ENCODE measurements at regions not wholly inside any gene's neighbourhood (a gene's known extent, or its start where the extent isn't known, plus 50 kb on each side); places are given as distances from the start of the nearest gene placed in this dataset.

DNA sequence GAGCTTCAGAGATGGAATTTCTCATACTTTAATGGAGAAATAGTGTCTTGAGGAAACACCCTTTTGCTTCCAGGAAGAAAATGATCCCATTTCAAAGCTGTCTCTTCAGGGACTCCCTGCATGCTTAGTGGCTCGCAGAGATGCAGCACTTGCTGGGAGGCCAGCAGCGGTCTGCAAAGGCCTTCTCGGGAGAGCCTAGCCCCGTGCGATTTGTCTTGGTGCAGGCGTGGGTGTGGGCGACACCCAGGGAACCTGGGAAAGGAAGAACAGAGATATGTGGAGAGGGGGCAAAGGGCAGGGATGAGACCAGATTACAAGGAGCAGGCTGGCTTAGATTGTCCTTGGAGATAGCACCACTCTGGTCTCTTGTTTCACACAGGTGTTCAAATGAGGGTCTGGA, 352.3 kb upstream of the PODXL start:
- TF ChIP-seq, protein P1, sequence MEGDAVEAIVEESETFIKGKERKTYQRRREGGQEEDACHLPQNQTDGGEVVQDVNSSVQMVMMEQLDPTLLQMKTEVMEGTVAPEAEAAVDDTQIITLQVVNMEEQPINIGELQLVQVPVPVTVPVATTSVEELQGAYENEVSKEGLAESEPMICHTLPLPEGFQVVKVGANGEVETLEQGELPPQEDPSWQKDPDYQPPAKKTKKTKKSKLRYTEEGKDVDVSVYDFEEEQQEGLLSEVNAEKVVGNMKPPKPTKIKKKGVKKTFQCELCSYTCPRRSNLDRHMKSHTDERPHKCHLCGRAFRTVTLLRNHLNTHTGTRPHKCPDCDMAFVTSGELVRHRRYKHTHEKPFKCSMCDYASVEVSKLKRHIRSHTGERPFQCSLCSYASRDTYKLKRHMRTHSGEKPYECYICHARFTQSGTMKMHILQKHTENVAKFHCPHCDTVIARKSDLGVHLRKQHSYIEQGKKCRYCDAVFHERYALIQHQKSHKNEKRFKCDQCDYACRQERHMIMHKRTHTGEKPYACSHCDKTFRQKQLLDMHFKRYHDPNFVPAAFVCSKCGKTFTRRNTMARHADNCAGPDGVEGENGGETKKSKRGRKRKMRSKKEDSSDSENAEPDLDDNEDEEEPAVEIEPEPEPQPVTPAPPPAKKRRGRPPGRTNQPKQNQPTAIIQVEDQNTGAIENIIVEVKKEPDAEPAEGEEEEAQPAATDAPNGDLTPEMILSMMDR (IDR thresholded peaks at IDR 0.05; ENCODE audit: borderline replicate concordance, extremely low read depth, low read length, poor library complexity, severe bottlenecking), result no peak
- no peak for TF ChIP-seq EZH2 (IDR thresholded peaks at IDR 0.05; ENCODE audit: borderline replicate concordance, low read depth, low read length, severe bottlenecking)
